ENCODE measurements at regions not wholly inside any gene's neighbourhood (a gene's known extent, or its start where the extent isn't known, plus 50 kb on each side); places are given as distances from the start of the nearest gene placed in this dataset.

- TF ChIP-seq CTCF (conservative IDR thresholded peaks at IDR 0.05) (no peak), EZH2 (IDR thresholded peaks at IDR 0.05; ENCODE audit: low read depth) (no peak)
These were observed 303.9 kb upstream of the KCND2 start for GRCh38 chr7:119969054-119969453.
